VCaP (cell line): ENCODE measurements at regions not wholly inside any gene's neighbourhood (a gene's known extent, or its start where the extent isn't known, plus 50 kb on each side); places are given as distances from the start of the nearest gene placed in this dataset.

Experiments used
- H3K27ac ChIP-seq: fragments of 450-650 bp; 2 replicates; pipeline ENCODE4 v1.5.1; 2017
- TF ChIP-seq, protein P1 (sequence below): fragments of 450-650 bp; conservative IDR thresholded peaks from 2 replicates; pipeline ENCODE4 v1.5.1; 2017; ENCODE audit warnings: mild to moderate bottlenecking, moderate library complexity

DNA sequence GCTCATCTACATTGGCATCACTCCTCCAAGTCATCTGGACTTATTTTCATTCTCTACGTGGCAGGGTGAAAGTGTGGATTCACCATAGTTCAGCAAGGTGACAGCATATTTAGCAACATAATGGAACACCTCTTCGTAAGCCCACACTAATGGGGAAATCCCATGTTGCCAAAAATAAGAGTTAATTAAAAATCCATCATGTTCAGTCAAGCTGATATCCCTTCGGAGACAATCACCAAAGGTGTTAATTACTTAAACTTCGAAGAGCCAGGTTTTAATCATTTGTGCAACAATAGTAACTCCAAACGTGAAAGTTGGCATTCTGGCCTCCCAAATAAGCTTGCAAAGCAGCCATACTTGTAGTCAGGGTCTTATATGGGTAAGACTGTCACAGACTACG is 242.9 kb downstream of the NSG2 start:
- TF ChIP-seq, protein P1, sequence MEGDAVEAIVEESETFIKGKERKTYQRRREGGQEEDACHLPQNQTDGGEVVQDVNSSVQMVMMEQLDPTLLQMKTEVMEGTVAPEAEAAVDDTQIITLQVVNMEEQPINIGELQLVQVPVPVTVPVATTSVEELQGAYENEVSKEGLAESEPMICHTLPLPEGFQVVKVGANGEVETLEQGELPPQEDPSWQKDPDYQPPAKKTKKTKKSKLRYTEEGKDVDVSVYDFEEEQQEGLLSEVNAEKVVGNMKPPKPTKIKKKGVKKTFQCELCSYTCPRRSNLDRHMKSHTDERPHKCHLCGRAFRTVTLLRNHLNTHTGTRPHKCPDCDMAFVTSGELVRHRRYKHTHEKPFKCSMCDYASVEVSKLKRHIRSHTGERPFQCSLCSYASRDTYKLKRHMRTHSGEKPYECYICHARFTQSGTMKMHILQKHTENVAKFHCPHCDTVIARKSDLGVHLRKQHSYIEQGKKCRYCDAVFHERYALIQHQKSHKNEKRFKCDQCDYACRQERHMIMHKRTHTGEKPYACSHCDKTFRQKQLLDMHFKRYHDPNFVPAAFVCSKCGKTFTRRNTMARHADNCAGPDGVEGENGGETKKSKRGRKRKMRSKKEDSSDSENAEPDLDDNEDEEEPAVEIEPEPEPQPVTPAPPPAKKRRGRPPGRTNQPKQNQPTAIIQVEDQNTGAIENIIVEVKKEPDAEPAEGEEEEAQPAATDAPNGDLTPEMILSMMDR, result no peak
- H3K27ac ChIP-seq, result no peak overlapping the region

DNA sequence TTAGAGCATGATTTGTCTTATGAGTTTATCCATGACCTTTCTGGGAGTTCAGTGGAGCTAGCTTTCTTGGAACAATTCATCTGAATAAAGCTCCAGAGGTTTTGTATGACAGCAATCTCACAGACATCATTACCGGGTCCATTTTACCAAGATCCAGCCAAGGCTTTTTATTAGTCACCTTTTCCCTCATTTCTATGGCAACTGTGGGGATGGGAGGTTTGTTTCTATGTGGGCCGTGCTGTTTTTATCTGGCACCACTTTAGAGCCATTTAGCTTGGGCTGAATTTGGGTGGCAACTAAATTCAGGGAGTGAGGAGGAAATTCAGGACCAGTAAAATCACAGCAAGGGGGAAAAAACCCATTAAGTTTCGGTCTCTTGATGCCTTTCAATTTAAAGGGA is 245.7 kb downstream of the NSG2 start:
- H3K27ac ChIP-seq, result no peak overlapping the region
- TF ChIP-seq, protein P1, result no peak

DNA sequence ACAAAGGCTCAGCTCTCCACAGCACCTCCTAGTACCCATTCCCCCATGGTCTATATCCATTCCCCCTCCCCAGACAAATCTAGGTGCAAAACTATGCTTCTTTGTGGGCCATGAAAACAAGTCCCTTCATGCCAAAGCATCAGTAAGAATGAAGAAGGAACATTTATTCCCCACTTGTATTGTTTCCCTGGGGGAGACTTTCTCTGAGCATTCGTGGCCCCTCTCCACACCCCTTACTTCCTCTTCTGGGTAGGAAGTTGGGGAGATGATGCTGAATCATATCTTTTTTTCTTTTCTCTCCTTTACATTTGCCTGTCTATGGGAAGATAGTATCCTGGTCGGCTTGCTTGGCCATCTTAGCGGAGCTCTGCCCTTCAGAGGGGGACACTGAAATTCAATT is 246.8 kb downstream of the NSG2 start:
- H3K27ac ChIP-seq, result no peak overlapping the region
- TF ChIP-seq, protein P1, result no peak

DNA sequence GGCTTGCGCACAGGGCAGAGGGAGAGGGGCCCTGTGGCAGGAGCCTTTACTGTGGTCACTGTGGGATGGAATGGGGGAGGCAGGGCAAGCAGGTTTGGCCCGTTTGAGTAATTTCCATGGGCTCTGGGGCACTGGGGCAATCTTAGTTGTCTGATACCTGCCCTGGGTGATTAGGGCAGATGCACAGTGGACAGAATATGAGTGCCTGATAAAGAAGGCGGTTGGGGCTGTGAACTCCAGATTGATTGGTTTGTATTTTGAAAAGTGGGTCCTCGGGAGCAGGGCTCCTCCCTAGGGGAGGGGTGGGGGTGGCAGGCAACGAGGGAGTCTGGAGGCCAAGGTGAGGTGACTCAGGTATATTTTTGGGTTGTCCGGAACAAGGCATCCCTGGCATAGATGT is 247.5 kb downstream of the NSG2 start:
- no peak overlapping the region for H3K27ac ChIP-seq
- TF ChIP-seq, protein P1, result no peak

DNA sequence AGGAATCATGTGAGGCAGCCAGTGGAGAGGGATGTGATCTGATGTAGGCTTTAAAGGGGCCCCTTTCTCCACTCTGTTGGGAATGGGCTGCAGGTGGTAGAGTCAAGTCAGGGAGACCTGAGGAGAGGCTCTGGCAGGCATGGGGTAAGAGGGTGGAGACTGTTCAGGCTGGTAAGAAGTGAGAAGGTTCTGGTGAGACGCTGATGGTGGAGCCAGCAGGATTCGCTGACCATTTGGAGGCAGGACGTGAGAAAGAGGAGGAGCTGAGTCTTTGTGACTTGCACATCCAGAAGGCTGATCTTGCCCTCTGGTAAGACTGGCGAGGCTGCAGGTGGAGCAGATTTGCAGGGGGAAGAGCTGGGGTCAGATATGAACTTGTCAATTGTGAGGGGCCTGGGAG is 248.0 kb downstream of the NSG2 start:
- TF ChIP-seq, protein P1, result no peak
- no peak overlapping the region for H3K27ac ChIP-seq

DNA sequence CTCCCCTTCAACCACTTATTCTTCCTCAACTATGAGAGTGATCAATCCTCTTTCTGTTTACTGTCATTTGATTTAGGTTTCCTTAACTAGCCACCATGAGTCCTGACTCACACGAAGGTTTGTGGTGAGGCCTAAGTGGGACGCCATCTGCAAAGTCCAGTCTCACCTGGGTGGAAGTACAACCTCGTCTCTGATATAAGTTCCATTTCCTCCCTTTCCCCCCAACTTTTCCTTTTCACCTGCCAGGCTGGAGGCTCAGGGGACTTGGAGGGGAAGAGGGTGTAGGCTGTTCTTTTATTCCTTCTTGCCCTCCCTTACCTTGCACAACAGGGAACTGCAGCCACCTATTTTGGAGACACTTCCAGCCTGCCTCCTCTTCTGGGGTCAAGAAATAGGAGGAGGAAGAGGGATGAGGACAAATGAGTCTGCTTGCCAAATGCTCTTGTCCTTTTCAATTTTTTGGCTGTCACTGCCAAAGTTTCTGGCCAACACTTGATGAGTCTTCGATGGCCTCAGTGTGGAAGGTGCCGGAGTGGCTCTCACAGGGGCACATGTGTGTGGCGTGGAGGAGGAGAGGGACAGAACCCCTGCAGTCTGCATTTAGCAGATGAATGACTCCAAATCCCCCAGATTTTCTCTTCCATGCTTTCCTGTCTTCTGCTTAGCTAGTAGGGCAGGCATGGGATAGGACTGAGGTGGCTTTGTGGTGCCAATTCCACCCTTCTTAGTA is 249.6 kb downstream of the NSG2 start:
- TF ChIP-seq, protein P1, result no peak
- no peak overlapping the region for H3K27ac ChIP-seq

DNA sequence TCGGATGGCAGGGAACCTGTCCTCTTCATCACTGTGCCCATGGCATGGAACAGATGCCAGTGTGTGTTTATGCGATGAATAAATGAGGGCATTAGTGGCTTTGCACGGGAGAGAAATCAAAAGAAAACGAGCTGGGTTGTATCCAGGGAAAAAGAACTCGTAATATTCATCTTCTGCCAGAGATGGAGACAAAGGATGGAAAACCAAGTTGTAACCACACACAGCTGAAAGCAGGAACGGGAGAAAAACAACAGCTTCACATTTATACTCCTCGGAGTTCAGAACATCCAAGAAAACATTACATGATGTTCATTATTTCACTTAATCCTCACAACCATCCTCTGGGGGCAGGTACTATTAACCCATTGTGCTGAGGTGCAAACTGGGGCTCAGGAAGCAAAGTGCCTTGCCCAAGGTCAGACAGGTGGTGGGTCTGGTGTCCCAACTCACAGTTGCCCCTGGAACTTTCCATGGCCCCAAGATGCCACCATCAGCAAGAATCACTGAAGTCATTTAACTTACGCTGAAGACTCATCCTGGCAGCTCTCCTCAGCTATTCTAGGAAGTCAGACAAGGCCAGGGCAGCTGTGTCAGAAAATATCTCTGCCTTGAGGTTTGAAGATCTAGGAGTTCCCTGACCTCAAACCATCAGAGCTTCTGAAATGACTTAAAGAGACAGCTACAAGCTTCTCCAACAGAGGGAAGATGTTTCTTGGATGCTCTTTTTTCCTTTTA is 250.4 kb downstream of the NSG2 start:
- TF ChIP-seq, protein P1, result 0 out of 2 replicates have a peak, but pooled peaks have one; percentile 2
- H3K27ac ChIP-seq, result no peak overlapping the region
